Activated gamma-delta T cell treated with Interleukin-2 at 50 U/mL for 16 hours (primary cell): ENCODE measurements at regions not wholly inside any gene's neighbourhood (a gene's known extent, or its start where the extent isn't known, plus 50 kb on each side); places are given as distances from the start of the nearest gene placed in this dataset.
"Not testable (repeated sequence)": the region's sequence is repeated elsewhere in the genome, so short reads cannot be mapped to it uniquely, and the experiment has no call there.

ENCODE experiments used
- DNase-seq: peaks from one replicate; pipeline ENCODE4 v3.0.0-alpha.2; 2020

GRCh38 chr1:200279810-200280411, 129.9 kb downstream of the ZNF281 start:
- DNase-seq: peak; percentile 12

- DNase-seq: no peak
These were observed 133.9 kb downstream of the ZNF281 start for GRCh38 chr1:200275816-200276453.

- DNase-seq: no peak
These were observed 134.4 kb downstream of the ZNF281 start for GRCh38 chr1:200275415-200275814.

GRCh38 chr1:200274116-200274515, 135.7 kb downstream of the ZNF281 start:
- DNase-seq: no peak

GRCh38 chr1:200272481-200273068, 137.3 kb downstream of the ZNF281 start:
- no peak for DNase-seq

- no peak for DNase-seq
These were observed 140.6 kb downstream of the ZNF281 start for GRCh38 chr1:200269256-200269655.

GRCh38 chr1:200267937-200268336, 141.9 kb downstream of the ZNF281 start:
- DNase-seq: no peak

GRCh38 chr1:200267458-200267857, 142.4 kb downstream of the ZNF281 start:
- no peak for DNase-seq

GRCh38 chr1:200266871-200267270, 143.0 kb downstream of the ZNF281 start:
- no peak for DNase-seq

- DNase-seq: no peak
These were observed 144.0 kb downstream of the ZNF281 start for GRCh38 chr1:200265881-200266280.

- DNase-seq: no peak
These were observed 144.7 kb downstream of the ZNF281 start for GRCh38 chr1:200265104-200265503.

- DNase-seq: no peak
These were observed 146.6 kb downstream of the ZNF281 start for GRCh38 chr1:200263203-200263602.

GRCh38 chr1:200262326-200262965, 147.4 kb downstream of the ZNF281 start:
- DNase-seq: no peak

- DNase-seq: no peak
These were observed 149.1 kb downstream of the ZNF281 start for GRCh38 chr1:200260597-200261335.

- no peak for DNase-seq
These were observed 151.1 kb downstream of the ZNF281 start for GRCh38 chr1:200258447-200259375.

GRCh38 chr1:200257235-200257634, 152.6 kb downstream of the ZNF281 start:
- no peak for DNase-seq

- DNase-seq: not testable (repeated sequence)
These were observed 155.2 kb downstream of the ZNF281 start for GRCh38 chr1:200254602-200255001.

GRCh38 chr1:200253774-200254495, 155.9 kb downstream of the ZNF281 start:
- DNase-seq: no peak

GRCh38 chr1:200252531-200252930, 157.3 kb downstream of the ZNF281 start:
- DNase-seq: no peak

- no peak for DNase-seq
These were observed 159.4 kb downstream of the ZNF281 start for GRCh38 chr1:200250469-200250868.

GRCh38 chr1:200248541-200248940, 161.3 kb downstream of the ZNF281 start:
- DNase-seq: no peak
